HG02970 (cell line): ENCODE measurements at regions not wholly inside any gene's neighbourhood (a gene's known extent, or its start where the extent isn't known, plus 50 kb on each side); places are given as distances from the start of the nearest gene placed in this dataset.
"Not testable (repeated sequence)": the region's sequence is repeated elsewhere in the genome, so short reads cannot be mapped to it uniquely, and the experiment has no call there.

Source experiments
- ATAC-seq: cut with Tn5 transposase; IDR thresholded peaks from one replicate; pipeline ENCODE4 v1.9.1; 2021; ENCODE audit warnings: mild to moderate bottlenecking, moderate library complexity, moderate number of reproducible peaks; ENCODE audit not compliant: unreplicated experiment, low FRiP score

- peak; percentile 76 for ATAC-seq
These were observed 1865.3 kb upstream of the AGA start for GRCh38 chr4:179307297-179308136.

DNA sequence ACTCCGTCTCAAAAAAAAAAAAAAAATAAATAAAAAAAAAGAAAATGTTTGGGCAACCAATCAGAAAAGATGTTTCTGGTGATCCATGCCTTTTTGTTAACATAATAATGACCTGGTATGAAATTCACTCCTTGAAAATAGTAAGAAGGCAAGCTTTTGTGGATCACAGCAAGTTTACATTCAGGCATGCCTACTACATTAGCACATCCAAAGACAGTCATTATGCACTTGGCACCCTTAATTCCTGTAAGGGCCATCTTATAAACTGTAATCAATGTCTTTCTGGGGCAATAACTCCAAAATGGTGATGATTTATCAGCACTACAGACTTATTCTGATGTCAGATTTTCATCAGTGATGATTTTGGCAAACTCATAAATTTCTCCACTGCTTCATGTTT is 1871.6 kb upstream of the AGA start:
- no peak for ATAC-seq

DNA sequence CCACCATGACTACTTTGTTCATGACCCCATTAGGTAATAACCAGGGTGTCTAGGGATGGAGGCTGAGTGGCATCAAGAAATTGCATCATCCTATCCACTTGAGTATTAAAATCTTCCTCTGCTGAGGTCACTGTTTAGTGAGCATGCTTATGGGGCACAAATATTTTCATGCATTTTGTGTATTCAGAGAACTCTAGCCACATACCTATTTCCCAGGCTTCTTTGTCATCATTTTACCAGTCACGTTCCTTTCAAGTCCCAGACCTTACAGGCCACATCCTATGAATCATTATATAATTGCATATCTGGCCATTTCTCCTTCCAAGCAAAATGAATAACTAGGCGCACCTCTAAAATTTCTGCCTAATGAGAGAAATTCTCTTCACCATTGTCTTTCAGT is 1882.9 kb upstream of the AGA start:
- no peak for ATAC-seq

GRCh38 chr4:179328627-179329026 is 1886.4 kb upstream of the AGA start:
- ATAC-seq = no peak

DNA sequence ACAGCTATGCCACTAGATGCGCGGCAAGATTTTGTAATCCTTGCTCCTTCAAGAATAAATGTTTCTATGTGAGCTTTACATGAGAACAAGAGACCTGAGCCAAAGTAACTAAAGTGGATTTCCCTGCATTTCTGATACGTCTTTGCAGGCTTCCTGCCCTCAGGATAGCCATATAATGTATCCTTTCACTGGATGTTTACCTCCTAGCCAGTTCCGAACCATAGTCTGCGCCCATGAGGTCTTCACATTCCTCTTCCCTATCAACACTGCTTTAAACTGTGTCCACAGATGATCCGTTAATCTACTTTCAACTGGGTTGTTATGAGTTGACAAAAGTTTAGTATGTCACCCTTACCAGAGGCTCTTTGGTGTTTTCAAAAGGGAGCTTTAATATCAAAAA is 1889.1 kb upstream of the AGA start:
- ATAC-seq = no peak

GRCh38 chr4:179344861-179345260 is 1902.6 kb upstream of the AGA start:
- ATAC-seq = no peak

DNA sequence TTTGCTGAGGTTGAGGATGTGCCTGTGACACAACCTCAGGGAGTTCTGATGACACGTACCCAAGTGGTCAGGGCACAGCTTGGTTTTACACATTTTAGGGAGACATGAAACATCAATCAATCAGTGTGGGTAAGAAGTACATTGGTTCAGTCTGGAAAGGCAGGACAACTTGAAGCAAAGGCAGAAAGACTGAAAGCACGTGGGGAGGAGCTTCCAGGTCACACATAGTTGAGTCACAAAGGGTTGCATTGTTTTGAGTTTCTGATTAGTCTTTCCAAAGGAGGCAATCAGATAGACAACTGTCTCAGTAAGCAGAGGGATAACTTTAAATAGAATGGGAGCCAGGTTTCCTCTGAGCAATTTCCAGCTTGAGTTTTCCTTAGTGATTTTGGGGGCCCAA is 1910.0 kb upstream of the AGA start:
- no peak for ATAC-seq

- ATAC-seq = no peak
These were observed 1911.5 kb upstream of the AGA start for GRCh38 chr4:179353786-179354185.

- no peak for ATAC-seq
These were observed 1919.8 kb upstream of the AGA start for GRCh38 chr4:179361978-179362486.

- ATAC-seq = not testable (repeated sequence)
These were observed 1923.7 kb upstream of the AGA start for GRCh38 chr4:179365932-179366331.

- no peak for ATAC-seq
These were observed 1930.0 kb upstream of the AGA start for GRCh38 chr4:179372242-179372641.

- no peak for ATAC-seq
These were observed 1930.5 kb upstream of the AGA start for GRCh38 chr4:179372746-179373145.

DNA sequence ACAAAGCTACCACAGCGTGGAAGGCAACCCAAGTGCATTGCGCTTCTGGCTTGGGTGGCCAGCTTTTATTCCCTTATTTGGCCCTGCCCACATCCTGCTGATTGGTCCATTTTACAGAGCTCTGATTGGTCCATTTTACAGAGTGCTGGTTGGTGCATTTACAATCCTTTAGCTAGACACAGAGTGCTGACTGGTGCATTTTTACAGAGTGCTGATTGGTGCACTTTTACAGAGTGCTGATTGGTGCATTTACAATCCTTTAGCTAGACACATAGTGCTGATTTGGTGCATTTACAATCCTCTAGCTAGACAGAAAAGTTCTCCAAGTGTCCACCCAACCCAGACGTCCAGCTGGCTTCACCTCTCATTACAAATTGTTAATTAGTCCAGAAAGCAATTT is 1936.6 kb upstream of the AGA start:
- not testable (repeated sequence) for ATAC-seq

GRCh38 chr4:179392787-179393186 is 1950.5 kb upstream of the AGA start:
- no peak for ATAC-seq

GRCh38 chr4:179398414-179398813 is 1956.2 kb upstream of the AGA start:
- ATAC-seq = no peak

- no peak for ATAC-seq
These were observed 1957.0 kb upstream of the AGA start for GRCh38 chr4:179399054-179399782.

GRCh38 chr4:179415037-179415846 is 1973.0 kb upstream of the AGA start:
- no peak for ATAC-seq

DNA sequence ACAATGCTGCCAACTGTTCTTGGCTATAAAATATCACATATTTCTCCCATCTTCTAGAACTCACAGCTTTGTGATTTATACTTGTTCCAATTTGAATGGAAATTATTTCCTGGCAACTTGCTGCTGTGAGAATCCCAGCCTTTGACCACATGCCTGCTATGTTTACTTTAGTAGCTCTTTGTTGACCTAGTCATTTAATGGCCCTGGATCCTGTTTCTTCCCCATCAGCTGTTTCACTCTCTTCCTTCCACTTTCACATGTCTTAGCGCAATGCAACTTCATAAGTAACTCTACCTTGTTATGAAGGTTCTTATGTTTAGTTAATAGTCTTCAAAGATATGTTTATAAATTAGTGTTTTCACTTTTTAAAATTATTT is 1973.6 kb upstream of the AGA start:
- no peak for ATAC-seq

- no peak for ATAC-seq
These were observed 1975.1 kb upstream of the AGA start for GRCh38 chr4:179417357-179417756.

DNA sequence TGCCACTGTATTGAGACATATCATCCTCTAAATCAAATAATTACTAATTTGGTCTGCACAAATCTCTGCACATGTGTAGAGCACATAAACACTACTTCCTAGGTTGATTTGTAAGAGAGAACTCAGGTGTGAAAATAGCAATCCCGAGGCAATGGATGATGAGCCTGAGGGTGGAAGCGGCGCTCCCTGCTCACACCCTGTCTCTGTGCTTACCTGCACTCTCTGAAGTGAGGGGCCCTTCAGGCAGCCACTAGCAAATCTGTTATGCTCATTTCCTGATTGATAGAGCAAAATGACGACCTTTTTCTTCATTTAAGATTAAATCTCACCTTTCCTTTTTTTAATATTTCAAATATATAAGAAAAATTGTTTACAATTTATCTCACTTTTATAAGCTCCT is 1995.7 kb upstream of the AGA start:
- no peak for ATAC-seq

DNA sequence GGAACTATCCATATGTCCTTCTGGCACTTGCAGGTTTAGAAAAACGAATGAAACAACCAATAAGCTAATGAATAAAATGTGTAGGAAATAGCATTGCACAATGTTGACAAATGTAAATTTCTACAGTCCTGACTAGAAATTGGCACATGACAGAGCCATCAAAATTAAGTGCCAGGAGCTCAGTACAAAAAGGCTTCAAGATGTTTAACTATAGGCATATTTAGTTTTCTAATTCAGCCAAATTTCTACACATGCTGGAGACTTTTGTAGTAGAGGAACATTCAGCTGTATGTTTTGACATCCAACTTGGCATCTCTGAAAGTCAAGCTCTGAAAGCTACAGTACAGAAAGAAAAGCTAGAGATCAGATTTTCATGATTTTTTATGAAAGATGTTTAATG is 1999.4 kb upstream of the AGA start:
- no peak for ATAC-seq
